AG20443 (cell line): ENCODE measurements at regions not wholly inside any gene's neighbourhood (a gene's known extent, or its start where the extent isn't known, plus 50 kb on each side); places are given as distances from the start of the nearest gene placed in this dataset.
A peak's percentile ranks its signal among the peaks of the same experiment; 100 is the strongest.

Source experiments
- DNase-seq: peaks from one replicate; pipeline ENCODE4 v3.0.0; 2012; ENCODE audit warnings: low spot score, mixed read lengths

DNA sequence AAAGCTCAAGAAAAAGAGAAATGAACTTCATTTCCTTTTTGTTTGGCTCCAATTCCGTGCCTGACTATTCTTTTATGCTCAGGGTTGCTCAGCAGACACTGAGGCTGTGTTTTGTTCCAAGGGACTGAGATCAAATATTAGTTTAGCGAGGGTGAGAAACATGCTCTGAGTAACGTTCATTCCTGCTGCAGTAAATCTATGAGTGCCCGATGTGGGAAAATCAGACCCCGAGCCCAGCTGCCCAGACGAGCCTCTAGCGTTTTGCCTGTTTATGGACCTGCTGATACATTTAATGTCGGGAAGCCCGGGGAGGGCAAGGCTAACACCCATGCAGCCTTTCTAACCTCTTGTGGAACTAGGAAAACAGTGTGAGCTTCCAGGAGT lies 119.2 kb downstream of the VAPA start:
- DNase-seq = no peak

DNA sequence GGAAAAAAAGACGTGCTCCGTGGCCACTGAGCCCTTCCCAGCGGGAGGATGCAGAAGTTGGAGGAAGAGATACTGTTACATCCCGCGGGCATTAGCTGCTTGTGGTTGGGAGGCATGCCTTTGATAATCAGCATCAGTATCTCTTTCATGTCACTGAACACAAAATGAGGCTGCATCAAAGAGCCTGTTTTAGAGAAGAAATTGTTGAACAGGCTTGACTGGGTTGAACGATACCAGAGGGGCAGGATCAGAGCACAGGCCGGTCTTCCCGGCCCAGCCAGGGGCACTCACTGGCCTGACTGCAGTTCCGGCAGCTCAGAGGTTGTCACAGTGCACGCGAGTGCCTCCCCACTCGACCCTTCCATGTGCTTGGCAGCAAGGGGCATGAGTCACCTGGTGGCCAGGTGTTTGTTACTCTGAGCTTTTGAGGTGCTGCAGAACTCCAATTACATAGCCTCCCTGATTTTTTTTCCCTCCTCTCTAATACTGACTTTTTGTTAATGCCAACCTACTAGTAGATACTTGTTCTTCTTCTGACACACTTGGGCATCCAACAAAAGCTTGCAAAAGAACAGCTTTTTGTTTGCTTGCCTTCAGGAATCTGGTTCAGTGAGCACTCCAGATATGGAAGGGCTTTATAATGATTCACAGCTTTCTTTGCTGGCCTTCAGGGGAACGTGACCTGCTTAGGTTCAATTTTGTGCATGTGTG lies 121.6 kb downstream of the VAPA start:
- peak; percentile 43 for DNase-seq

DNA sequence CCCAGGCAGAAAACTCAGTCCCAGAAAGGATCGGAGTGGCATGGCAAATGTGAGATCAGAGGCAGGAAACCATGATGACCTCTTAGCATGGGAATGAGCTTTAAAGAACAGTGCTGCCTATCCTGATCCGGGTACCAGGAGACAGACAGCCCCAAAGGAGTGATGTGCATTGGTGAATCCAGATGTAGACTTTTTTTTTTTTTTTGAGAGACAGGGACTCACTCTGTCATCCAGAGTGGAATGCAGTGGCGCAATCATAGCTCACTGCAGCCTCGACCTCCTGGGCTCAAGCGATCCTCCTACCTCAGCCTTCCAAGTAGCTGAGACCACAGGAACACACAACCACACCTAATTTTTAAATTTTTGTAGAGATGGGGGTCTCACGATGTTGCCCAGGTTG lies 122.7 kb downstream of the VAPA start:
- DNase-seq = peak; percentile 50

DNA sequence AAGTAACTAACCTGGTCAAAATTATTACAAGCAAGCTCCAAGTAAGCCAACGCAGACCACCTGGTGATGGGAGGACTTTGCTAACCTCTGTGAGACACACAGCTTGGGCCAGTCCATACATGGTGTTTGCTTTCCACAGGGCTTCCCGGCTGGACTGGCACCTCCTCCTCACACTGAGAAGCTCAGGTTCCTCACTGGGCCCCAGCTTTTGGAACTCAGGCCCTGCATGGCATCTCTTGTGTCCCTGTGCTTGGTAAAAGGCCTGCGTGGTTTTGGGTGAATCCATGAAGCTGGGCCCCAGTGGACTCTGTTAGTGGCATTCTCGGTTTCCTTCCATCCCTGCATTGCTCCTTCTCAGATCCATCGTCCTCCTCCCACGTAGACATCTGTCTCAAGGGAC lies 123.4 kb downstream of the VAPA start:
- DNase-seq = no peak

DNA sequence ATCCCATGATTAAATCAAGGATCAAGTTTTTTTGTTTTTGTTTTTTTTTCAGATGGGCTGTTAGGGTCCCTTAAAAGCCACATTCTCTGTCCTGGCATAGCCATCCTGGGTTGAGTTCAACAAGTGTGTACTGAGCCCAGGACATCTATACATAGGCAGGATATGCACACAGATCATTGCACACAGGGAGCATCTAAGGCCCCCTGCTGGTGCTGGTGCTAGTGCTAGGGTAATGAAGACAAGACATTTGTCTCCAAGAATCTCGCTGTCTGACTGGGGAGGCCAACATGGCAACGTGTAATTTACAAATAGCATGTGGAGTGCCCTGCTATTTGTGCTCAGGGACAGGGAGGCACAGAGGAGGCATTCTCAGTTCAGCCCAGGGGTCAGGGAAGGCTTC lies 124.5 kb downstream of the VAPA start:
- DNase-seq = no peak

DNA sequence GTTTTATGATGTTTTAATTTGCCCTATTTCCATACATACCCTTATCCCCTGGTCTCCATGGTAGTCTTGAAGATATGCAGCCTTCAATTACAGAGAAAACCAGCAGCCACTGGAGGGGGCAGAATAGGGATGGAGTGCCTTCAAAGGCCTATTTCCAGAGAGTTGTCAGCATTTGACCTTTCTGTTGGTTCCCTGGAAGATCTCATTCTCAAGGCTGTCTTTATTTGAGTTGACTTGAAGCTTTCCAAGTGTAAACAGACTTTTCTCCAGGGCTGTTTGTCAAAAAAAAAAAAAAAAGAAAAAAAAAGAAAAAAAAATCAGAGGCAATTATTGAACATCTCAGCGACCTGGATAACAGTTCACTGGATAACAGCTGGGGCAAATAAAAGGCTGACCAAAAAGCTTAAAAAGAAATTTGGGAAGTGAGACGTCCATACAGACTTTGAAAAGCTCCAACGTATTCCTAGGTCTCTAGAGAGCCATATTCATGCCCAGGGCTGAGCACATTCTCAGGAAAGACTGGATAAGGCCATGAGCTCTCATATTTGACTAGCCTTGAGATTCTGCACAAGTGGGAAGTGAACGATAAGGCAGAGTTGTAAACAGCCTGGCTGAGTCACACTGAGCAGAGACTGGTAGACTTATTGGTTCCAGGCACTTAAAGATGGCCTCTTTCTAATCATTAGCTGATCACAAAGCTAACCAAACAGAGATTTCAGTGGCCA lies 126.6 kb downstream of the VAPA start:
- no peak for DNase-seq

DNA sequence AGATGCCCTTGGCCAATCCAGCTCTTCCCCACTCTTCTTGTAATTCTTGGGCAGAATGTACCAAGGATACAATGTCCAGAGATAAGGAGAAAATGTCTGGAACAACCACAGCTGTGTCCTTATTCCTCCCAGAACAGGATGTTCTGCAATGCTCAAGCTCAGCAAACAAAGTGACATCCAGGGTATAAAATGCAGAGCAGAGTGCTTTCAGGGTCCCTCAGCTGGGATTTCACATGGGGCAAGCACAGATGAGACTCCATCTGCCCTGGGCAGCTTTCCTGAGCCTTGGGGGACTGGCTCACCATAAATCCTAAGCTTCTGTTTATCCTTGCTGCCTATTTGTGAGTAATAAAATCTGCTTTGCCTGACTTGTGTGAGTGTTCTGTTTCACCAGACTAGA lies 127.4 kb downstream of the VAPA start:
- no peak for DNase-seq

DNA sequence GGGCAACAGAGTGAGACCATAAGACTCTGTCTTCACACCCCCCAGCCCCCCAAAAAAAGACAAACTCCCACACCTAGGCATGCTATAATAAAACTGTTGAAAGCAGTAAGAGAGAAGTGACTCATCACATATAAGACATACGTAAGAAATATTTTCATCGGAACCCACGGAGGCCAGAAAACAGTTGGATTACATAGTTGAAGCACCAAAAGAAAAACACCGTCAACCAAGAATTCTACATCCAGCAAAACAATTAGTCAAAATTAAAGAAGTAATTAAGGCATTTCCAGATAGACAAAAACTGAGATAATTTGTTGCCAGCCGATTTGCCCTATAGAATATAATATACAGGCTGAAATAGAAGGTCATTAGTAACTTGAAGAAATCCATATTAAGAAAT lies 128.7 kb downstream of the VAPA start:
- DNase-seq = no peak

DNA sequence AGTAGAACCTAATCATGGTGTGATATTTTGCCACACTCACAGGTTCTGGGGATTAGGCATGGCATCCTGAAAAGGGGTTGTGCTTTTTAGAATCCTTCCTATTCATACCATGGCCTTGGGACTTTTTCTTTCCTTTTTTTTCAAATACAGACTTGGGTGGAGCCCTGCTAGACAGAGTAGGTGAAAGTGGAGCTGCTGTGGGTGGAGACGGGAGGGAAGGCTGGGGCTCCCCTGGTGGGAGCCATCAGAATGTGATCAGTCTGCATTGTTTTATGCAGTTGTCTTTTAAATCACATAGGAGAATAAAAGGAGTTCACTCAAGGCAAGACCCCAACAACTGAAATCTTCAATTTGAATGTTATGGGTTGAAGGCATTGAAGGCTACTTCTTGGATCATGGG lies 130.2 kb downstream of the VAPA start:
- DNase-seq = no peak

DNA sequence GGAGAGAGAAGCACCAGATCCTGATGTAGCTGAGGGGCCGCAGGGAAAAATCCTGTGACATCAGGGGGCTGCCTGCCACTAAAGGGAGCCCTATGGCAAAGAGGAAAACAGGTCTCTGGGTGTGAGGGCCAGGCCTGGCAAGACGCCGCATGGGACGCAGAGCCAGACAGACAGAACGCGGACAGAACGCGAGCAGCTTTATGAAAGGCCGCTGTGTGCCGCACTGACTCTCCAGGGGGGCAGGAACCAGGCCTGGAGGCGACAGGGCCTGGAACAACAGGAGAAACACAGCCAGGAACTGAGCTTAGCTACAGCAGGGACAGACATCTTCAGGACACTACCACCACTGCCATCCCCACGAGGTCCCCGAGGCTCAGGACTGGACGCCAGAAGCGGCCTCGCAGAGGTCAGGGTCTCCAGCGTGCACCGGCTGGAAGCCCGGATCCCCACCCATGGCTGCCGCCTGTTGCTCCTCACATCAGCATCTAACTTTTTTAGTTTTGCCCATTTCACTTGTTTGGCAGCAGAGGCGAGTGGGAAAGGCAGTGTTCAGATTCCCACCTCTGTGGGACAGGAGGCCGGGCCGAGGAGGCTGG lies 131.6 kb downstream of the VAPA start:
- DNase-seq = no peak

DNA sequence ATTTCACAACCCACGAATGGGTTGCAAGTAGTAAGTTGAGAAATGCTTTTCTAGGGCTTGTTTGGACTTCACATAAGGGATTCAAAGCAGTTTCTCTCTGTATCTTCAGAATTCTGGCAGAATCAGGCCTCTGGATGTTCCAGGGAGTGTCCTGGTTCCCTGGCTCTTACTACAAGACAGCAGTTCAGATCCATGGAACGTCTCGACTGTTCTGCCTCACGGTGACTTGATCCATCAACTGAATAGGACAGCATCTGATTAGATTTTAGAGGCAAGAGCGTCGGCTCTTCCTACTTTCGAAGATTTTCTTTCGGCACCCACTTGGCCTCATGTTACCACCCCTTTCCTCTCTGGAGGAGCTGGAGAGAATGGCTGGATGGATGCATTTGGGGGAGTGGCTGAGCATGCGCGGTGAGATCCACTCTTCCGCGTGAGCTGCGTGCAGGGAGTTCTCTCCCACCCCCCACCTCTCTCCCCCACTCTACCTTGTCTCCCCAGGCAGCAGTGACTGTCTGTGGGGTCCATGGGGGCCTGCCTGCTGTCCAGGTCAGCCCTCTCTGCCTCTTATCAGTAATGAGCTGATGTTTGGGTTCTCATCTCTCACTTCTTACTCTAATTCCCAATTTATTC lies 132.5 kb downstream of the VAPA start:
- no peak for DNase-seq

DNA sequence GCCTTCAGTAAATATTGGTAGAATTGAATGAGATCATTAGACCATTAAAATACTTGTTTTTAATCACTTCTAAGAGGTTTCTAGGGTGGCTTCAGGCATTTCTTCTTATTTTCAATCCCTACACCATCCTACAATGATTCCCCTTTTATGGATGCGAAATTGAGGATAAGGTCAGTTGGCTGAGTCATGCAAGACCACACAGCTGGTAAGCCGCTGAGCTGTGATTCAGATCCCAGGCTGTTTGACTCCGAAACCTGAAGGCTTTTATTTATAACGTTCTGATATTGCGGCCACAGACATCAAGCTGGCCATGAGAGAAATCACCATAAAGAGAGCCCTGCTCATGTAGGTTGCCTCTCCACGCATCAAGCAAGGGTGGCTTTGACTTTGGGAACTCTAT lies 133.4 kb downstream of the VAPA start:
- DNase-seq = peak; percentile 52

DNA sequence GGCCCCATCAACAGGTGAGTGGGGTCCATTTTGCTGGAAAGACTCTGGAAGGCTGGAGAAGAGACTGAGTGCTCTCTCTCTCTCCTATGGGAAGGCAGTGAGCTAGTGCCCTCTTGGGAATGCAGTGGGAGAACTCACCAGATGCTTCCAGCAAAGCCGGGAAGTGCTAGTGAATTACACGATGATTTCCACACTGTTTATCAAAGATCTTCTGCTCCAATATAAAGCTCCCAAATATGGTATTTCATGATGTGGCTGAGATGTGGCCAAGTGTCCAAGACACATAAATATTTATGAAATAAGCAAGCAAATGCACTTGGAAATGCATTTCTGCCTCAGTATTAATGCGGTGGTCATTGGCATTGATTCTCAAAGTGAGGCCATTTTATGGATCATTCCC lies 135.9 kb downstream of the VAPA start:
- no peak for DNase-seq

DNA sequence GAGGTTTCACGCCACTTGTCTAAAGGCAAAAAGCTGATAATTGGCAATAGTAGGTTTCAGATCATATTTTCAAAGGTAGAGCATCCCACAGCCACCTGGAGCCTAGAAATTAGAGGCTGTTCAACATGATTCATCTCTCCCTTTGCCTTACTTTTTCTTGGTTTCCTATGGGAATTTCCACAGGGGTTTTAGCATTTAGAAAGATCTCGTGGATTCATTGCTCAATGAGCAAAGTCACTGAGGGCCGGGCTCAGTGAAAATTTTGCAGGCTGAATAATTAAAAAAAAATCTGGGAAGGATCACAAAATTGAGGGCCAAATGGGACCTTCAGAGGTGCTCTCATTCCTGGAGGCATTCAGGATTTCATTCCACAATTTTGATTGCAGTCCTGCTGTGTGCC lies 137.1 kb downstream of the VAPA start:
- no peak for DNase-seq

DNA sequence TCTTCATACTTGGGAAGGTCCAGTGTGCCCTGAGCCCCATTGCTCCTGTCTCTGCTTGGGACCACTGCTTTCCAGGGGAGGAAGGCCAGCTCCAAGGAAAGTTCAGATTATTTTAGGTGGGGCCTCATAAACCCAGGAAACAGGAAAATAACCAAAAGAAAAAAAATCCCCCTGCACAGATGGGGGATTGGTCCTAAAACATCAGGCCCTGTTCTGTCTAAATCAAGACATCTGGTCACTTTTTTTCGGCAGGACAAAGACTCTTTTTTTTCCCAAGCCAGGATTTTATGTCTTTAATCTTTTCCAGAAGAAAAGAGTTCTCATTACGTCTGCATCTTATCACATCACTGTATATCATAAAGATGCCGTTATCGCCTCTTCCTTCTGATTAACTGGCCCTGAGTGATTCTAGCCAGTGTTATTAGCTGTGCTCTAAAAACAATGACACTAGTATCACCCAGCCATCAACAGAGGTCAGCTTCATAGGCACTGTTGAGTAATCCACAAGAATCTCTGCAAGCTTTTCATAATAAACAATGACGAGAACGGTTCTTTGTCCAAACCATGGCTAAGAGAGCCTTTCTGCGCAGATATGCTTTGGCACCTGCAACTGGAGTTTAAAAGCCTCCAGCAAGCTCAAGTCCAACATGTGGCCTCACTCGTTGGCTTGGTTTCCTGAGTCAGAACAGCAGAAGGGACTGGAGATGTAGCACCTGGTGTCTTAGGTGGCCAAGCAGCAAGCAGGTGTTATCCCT lies 138.2 kb downstream of the VAPA start:
- peak; percentile 77 for DNase-seq

DNA sequence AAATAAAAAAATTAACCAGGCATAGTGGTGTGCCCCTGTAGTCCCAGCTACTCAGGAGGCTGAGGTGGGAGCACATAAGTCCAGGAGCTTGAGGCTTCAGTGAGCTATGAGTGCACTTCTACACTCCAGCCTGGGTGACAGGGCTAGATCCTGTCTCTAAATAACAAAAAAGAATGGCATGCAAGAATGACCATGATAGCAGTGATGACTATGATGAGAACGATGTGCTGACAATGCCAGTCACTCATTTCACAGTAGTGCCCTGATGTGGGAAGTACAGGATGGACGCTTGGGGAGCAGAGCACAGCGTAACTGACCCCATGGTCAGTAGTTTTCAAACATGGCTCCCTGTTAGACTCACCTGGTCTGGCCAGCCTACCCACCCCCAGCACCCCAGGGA lies 139.1 kb downstream of the VAPA start:
- DNase-seq = no peak

DNA sequence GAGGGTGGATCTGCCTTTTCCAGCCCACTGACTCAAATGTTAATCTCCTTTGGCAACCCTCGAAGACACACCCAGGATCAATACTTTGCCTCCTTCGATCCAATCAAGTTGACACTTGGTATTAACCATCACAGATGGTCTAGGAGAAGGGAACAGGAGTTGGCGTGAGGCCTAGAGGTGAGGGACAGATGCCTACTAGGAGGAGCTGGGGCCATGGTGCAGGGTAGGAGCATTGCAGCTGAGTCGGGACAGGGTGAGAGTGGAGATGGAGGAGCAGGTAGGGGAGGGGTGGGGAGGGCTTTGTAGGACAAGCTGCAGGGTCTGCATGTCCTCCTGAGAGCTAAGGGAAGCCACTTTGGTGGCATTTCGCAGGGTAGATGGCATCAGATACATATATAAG lies 140.0 kb downstream of the VAPA start:
- no peak for DNase-seq

DNA sequence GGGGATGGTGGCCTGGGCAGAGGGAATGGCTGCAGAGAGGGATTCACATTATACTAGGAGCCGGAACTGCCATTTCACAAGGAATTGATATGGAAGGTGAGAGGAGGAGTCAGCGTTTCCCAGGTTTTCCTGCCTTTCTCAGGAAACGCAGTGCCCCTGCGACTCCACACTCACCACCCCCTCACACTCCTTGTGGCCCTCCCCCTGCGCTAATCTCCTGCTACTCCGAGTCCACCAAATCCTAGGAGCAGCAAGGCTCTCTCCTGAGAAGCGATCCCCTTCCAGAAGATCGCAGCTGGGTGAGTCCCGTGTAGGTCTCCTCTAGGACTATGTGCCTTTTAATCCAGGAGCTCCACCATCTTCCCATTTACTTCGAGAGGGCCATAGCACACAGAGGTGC lies 140.6 kb downstream of the VAPA start:
- DNase-seq = no peak

DNA sequence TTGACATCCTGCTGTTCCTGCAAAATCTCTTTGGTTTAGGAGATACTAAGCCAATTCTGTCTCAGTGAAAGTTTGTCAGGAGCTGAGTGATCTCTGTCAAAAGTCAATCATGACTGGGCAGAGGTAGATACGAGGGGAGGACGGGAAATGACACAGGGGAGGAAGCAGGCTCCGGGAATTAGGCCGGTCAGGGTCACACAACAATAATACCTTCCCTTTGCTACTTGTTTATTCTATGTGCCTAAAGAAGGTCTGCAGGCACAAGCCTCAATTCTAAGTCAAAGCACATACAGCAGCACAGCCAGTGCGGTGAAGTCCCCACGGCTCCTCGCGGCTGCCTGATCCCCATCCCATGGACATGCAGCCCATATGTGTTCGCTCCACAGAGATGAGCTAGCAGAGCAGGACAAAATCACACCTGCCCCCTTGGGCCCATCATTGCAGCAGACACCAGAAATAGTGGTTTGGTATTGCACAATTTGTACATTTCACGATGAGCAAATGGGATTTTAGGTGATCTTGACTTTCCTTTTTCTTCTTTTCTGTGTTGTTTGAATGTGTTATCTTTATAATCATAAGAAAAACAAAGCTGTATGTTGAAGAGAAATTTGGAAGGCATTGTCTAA lies 141.4 kb downstream of the VAPA start:
- no peak for DNase-seq

DNA sequence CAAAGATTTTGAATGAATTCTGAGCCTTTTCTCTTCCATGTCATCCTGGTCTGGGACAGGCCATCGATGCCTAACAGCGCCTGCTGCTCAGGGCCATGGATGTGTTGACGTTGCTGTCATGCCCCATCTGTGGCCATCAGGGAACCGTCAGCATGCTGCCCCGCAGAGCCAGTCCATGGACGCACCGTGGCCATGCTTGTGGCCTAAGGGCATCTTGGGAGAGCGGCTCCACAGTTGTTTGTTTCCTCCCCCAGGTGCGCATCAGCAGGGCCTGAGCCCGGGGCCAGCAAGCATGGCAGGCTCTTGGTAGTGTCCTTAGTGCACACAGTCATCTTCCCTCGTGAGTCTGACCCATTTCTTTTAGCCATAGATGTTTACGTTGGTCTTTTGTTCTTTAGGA lies 142.7 kb downstream of the VAPA start:
- no peak for DNase-seq

DNA sequence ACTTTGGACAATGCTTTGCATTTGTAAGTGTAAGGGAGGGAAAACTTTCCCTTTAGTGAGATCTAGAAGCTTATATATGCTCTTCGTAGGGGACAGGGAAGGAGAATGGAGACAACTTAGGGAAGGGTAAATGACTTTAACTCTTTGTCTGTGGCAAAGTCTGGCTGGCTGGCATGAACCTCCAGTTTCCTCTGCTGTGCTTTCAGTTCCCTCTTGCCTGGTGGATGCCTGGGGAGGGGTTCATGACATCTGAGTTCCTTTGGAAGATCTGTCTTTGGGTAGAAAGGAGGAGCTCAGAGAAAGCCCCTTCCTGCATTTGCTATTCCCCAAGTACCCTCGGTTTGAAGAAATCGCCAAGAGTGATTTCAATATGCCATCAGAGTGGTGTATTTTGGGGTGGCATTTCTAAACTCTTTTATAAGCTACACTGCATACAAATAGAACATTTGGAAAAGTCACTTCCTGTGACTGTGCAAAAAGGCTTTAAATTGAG lies 143.6 kb downstream of the VAPA start:
- DNase-seq = no peak
